GM12891 (cell line): ENCODE measurements at regions not wholly inside any gene's neighbourhood (a gene's known extent, or its start where the extent isn't known, plus 50 kb on each side); places are given as distances from the start of the nearest gene placed in this dataset.

ENCODE experiments used
- PAX5 ChIP-seq: IDR thresholded peaks from 2 replicates; pipeline ENCODE4 v1.6.1; 2011; ENCODE audit warnings: low read length, moderate library complexity, mild to moderate bottlenecking; ENCODE audit not compliant: insufficient read depth, severe bottlenecking
- POLR2A ChIP-seq: IDR thresholded peaks from 2 replicates; pipeline ENCODE4 v1.6.1; 2011; ENCODE audit warnings: low read depth, low read length, control low read depth
- POLR2AphosphoS5 ChIP-seq: IDR thresholded peaks from 2 replicates; pipeline ENCODE4 v1.6.1; 2011; ENCODE audit warnings: low read depth, low read length, control low read depth
- SPI1 ChIP-seq: IDR thresholded peaks from 2 replicates; pipeline ENCODE4 v1.6.1; 2011; ENCODE audit warnings: low read depth, low read length, control low read depth
- TAF1 ChIP-seq: IDR thresholded peaks from 2 replicates; pipeline ENCODE4 v1.6.1; 2011; ENCODE audit warnings: low read depth, low read length, control low read depth

DNA sequence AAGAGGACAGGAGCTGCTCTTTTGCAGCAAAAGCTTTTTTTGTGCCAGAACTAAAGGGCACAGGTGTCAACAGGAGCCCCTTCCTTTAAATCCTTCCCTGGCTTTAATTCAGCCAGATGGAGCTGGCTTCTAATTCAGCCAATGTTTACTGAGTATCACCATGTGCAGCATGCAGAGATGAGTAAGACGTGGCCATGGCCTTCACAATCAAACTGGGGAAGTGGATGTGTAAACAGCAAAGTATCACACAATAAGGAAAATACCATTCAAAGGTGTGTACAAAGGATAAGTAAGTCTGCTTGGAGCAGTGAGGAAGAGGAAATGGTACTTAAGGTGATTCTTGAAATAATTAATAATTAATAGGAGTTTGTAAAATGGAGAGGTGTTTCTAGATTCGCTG is 243.4 kb downstream of the NXPE2 start:
- TF ChIP-seq POLR2A (no peak), POLR2AphosphoS5 (no peak), TAF1 (no peak), SPI1 (no peak), PAX5 (no peak)
